HG02981 (cell line): ENCODE measurements at regions not wholly inside any gene's neighbourhood (a gene's known extent, or its start where the extent isn't known, plus 50 kb on each side); places are given as distances from the start of the nearest gene placed in this dataset.

ENCODE experiments used
- ATAC-seq: cut with Tn5 transposase; IDR thresholded peaks from one replicate; pipeline ENCODE4 v1.9.1; 2021; ENCODE audit warnings: mild to moderate bottlenecking, moderate library complexity; ENCODE audit not compliant: unreplicated experiment

DNA sequence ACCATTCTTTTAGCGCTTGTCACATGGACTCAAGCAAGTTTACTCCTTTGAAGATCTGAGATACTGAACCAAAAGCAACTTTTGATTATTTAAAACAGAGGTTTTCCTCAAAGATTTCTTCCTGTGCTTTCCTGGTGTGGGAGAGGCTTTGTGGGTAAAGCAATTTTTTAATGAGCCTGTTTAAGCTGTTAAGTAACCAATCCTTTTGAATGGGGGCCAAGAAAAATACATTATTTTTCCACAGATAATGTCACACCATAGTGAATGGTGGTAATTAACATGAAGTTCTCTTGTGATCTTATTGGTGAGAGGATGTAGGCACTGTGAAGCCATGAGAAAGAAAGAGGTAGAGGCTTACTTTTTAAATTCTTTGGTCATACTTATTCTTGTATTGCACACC lies 55.8 kb upstream of the OBI1 start:
- no peak for ATAC-seq

DNA sequence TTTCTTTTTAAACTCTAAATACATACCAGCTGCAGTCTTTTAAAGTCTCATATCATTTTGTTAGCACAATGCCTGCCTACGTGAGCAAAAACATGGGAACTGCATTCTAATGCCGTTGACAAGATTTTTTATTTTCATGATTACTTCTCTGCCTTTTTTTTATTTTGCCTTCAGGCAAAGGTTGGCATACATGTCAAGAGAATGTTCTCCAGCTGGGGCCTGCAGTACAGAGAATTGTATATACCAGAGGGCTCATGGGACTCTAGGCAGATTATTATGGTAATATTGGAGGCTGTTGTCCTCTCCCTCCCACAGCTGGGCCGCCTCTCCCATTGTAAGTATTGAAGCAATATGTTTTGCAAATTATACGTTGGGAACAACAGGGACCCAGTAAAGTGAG lies 53.9 kb upstream of the OBI1 start:
- ATAC-seq, result no peak

DNA sequence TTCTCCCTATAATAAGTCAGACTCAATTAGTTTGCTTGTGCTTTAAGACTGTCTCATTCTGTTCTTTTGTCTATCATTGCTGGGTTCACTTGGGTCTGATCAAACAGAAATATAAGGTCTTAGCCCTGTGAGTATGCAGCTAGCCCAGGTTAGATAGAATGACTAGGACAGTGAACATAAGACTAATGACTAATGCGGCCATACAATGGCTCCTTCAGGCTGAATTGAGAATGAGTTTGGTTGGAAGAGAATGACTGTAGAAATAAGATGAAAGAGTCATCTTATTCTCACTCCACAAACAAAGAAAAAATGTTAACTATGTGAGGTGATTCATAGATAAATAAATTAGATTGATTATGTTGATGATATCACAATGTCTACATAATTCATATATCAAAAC lies 50.1 kb upstream of the OBI1 start:
- no peak for ATAC-seq
